HG02884 (cell line): ENCODE measurements at regions not wholly inside any gene's neighbourhood (a gene's known extent, or its start where the extent isn't known, plus 50 kb on each side); places are given as distances from the start of the nearest gene placed in this dataset.
A peak's percentile ranks its signal among the peaks of the same experiment; 100 is the strongest.

Experiments
- ATAC-seq: cut with Tn5 transposase; IDR thresholded peaks from one replicate; pipeline ENCODE4 v1.9.1; 2021; ENCODE audit warnings: mild to moderate bottlenecking, moderate library complexity; ENCODE audit not compliant: unreplicated experiment

- peak; percentile 64 for ATAC-seq
Observed at GRCh38 chr9:105191508-105192121, 52.8 kb upstream of the SLC44A1 start.

- ATAC-seq = no peak
Observed at GRCh38 chr9:105193560-105193959, 50.9 kb upstream of the SLC44A1 start.

GRCh38 chr9:105194234-105194633 lies 50.2 kb upstream of the SLC44A1 start:
- ATAC-seq = no peak
